Activated B cell treated with CpG ODN at 0.5 μM for 24 hours (primary cell): ENCODE measurements at regions not wholly inside any gene's neighbourhood (a gene's known extent, or its start where the extent isn't known, plus 50 kb on each side); places are given as distances from the start of the nearest gene placed in this dataset.

Experiments
- ATAC-seq: fragments of 200-7000 bp; cut with Tn5 transposase; one replicate; pipeline ENCODE4 v1.10.0; 2021; ENCODE audit warnings: low read depth, mild to moderate bottlenecking, moderate library complexity
- CTCF ChIA-PET: fragments of 350-600 bp; sonication (Branson Sonifier 250); formaldehyde crosslinking; loops from one replicate; lab custom pipeline; 2021; ENCODE audit warnings: antibody characterized with exemption; lab: Charles Lee
- POLR2A ChIA-PET: fragments of 350-600 bp; sonication (Branson Sonifier 250); formaldehyde crosslinking; loops from one replicate; lab custom pipeline; 2021; ENCODE audit warnings: antibody characterized with exemption; lab: Charles Lee
- DNase-seq: peaks from one replicate; pipeline ENCODE4 v3.0.0; 2022
- H3K27ac Mint-ChIP-seq: one replicate; pipeline ENCODE4 v1.8.0; 2020; ENCODE audit warnings: mixed read lengths
- H3K27me3 Mint-ChIP-seq: one replicate; pipeline ENCODE4 v1.8.0; 2021; ENCODE audit warnings: mixed read lengths
- H3K36me3 Mint-ChIP-seq: one replicate; pipeline ENCODE4 v1.8.0; 2021; ENCODE audit warnings: low read depth, mixed read lengths
- H3K4me1 Mint-ChIP-seq: one replicate; pipeline ENCODE4 v1.8.0; 2021; ENCODE audit warnings: mixed read lengths
- H3K4me3 Mint-ChIP-seq: one replicate; pipeline ENCODE4 v1.8.0; 2020; ENCODE audit warnings: mild to moderate bottlenecking, mixed read lengths
- H3K9me3 Mint-ChIP-seq: one replicate; pipeline ENCODE4 v1.8.0; 2020; ENCODE audit warnings: mixed read lengths
- intact Hi-C: fragments of 100-400 bp; cut with micrococcal nuclease; formaldehyde crosslinking; loops from one replicate; pipeline ENCODE4 v1.15.1; 2024
- TF ChIP-seq, protein P1 (sequence below): fragments of 200-600 bp; IDR thresholded peaks from one replicate; pipeline ENCODE4 v1.8.0; 2022; ENCODE audit warnings: antibody characterized with exemption, mild to moderate bottlenecking

DNA sequence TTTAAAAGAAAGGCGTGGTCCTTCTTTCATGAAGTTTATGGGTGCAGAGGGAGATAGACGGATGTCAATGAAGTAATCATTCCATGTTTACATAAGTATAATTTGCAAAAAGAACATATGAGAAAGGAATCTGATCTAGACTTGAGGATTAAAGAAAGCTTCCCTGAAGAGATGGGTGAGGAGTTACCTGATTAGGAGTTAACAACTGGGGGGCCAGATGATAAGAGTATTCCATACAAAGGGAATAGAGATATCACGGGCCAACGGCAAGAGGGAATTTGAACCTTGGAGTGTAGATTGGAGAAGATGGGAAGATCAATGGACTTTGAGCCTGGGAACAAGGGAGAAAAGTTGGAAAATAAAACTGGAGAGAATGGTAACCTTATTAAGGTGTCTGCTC, 1959.9 kb upstream of the WWC1 start:
- ChIA-PET CTCF (no interaction called here), POLR2A (no interaction called here)
- Mint-ChIP-seq H3K9me3 (peaks cover 14% of the 10 kb centered on the region), H3K36me3 (no peaks in the 10 kb centered on the region), H3K4me3 (no peak overlapping the region), H3K27ac (no peak overlapping the region), H3K27me3 (no peaks in the 10 kb centered on the region), H3K4me1 (no peaks in the 10 kb centered on the region)
- DNase-seq, result no peak
- intact Hi-C loops, result no loop called here
- TF ChIP-seq, protein P1, sequence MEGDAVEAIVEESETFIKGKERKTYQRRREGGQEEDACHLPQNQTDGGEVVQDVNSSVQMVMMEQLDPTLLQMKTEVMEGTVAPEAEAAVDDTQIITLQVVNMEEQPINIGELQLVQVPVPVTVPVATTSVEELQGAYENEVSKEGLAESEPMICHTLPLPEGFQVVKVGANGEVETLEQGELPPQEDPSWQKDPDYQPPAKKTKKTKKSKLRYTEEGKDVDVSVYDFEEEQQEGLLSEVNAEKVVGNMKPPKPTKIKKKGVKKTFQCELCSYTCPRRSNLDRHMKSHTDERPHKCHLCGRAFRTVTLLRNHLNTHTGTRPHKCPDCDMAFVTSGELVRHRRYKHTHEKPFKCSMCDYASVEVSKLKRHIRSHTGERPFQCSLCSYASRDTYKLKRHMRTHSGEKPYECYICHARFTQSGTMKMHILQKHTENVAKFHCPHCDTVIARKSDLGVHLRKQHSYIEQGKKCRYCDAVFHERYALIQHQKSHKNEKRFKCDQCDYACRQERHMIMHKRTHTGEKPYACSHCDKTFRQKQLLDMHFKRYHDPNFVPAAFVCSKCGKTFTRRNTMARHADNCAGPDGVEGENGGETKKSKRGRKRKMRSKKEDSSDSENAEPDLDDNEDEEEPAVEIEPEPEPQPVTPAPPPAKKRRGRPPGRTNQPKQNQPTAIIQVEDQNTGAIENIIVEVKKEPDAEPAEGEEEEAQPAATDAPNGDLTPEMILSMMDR, result no peak
- no peak for ATAC-seq

DNA sequence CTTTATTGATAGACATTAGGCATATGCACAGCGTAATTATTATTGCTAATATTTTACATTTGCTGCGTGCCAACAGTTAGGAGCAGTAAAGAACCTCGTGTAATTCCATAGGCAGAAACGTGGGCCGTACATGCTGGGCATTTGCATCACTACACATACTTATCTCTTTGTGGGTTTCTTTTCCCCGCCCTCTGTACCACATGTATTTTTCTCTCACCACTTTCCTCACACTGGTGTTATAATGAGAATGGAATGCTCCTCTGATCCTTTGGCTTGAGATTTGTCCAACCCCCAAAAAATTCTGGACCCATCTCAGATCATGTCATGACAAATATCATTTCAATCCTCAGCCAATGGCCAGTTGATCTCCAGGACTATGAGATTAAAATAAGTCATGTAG, 1952.6 kb upstream of the WWC1 start:
- ChIA-PET POLR2A (no interaction called here), CTCF (no interaction called here)
- no peak overlapping the region for H3K27ac Mint-ChIP-seq
- TF ChIP-seq, protein P1, result no peak
- H3K4me1 Mint-ChIP-seq, result no peaks in the 10 kb centered on the region
- intact Hi-C loops, result no loop called here
- H3K27me3 Mint-ChIP-seq, result no peaks in the 10 kb centered on the region
- H3K36me3 Mint-ChIP-seq, result no peaks in the 10 kb centered on the region
- no peak for ATAC-seq
- DNase-seq, result no peak
- H3K4me3 Mint-ChIP-seq, result no peak overlapping the region
- H3K9me3 Mint-ChIP-seq, result peaks cover 14% of the 10 kb centered on the region

DNA sequence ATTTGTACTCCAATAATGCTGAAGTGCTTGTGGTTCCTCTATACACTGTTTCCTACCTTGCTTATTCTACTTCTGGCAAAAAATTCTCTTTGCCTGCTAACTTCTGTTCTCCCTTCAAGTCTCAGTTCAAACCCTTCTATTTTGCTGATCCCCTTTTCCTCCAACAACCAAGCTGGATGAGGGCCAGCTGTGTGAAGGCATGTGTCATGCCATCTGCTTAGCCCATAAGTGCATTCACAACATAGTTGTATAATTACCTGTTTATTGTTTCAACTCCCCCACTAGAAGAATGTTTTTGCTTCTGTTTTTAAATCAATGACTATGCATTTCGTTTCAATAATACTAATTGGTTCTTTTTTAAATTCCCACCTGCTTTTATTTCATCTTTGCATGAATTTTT, 1951.4 kb upstream of the WWC1 start:
- H3K27me3 Mint-ChIP-seq, result no peaks in the 10 kb centered on the region
- ChIA-PET CTCF (no interaction called here), POLR2A (no interaction called here)
- H3K36me3 Mint-ChIP-seq, result no peaks in the 10 kb centered on the region
- TF ChIP-seq, protein P1, result no peak
- DNase-seq (no peak), ATAC-seq (no peak)
- H3K4me3 Mint-ChIP-seq, result no peak overlapping the region
- no peak overlapping the region for H3K27ac Mint-ChIP-seq
- no peaks in the 10 kb centered on the region for H3K4me1 Mint-ChIP-seq
- peaks cover 10% of the 10 kb centered on the region for H3K9me3 Mint-ChIP-seq
- intact Hi-C loops, result no loop called here

DNA sequence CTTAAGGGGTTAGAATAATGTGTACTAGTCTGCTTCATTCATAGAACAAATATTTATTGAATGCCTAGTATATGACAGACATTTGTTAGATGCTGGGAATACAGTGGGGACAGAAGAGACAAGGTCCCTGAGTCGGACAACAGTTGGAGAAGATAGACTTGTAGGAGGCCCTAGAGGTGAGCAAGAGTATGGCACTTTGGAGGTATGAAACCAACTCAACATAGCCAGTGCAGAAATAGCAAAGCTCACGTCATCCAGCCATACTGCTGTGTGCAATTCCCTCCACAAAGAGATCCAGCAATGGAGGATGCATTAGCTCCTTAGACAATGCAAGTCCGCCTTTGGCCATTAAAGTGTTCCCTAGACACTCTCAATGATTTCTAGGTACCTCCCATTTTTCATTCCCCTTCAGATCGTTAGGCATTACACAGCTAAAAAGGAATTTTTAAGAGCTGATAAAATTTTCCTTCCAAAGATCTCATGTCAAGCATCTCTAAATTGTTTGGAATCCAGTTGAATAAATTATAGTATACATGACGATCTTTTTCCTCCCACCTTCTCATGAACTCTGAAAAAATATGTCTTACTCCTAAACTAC, 1949.6 kb upstream of the WWC1 start:
- no peak for ATAC-seq
- TF ChIP-seq, protein P1, result no peak
- DNase-seq, result no peak
- no peaks in the 10 kb centered on the region for H3K27me3 Mint-ChIP-seq
- no peaks in the 10 kb centered on the region for H3K4me1 Mint-ChIP-seq
- CTCF ChIA-PET, result no interaction called here
- intact Hi-C loops, result no loop called here
- no peak overlapping the region for H3K27ac Mint-ChIP-seq
- H3K4me3 Mint-ChIP-seq, result no peak overlapping the region
- no peaks in the 10 kb centered on the region for H3K36me3 Mint-ChIP-seq
- POLR2A ChIA-PET, result no interaction called here
- H3K9me3 Mint-ChIP-seq, result no peaks in the 10 kb centered on the region

DNA sequence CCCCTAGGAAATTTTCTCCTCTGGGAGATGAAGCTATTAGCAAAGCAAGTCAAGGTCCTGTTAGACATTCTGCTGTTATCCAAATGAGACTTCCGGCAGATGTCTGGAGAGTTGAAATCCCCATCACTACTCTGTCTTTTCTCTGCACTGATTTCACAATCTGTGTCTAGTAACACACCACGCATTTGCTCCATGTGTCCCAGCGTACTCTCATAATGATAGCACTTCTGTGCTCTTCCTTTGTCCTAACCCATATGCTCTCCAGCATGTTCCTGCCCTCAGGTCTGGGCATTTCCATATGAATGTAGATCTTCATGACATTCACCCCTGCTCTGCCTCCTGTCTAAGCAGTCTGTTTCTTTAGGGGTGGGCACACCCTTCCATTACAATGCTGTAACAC, 1949.0 kb upstream of the WWC1 start:
- Mint-ChIP-seq H3K4me3 (no peak overlapping the region), H3K9me3 (no peaks in the 10 kb centered on the region), H3K4me1 (no peaks in the 10 kb centered on the region), H3K27ac (no peak overlapping the region), H3K36me3 (no peaks in the 10 kb centered on the region), H3K27me3 (no peaks in the 10 kb centered on the region)
- TF ChIP-seq, protein P1, result no peak
- DNase-seq (no peak), ATAC-seq (no peak)
- ChIA-PET CTCF (no interaction called here), POLR2A (no interaction called here)
- intact Hi-C loops, result no loop called here
